HepG2 (cell line): ENCODE measurements at regions not wholly inside any gene's neighbourhood (a gene's known extent, or its start where the extent isn't known, plus 50 kb on each side); places are given as distances from the start of the nearest gene placed in this dataset.

Experiments used
- AKAP8 ChIP-seq: sonication (generic); formaldehyde crosslinking; IDR thresholded peaks from 2 replicates; pipeline ENCODE4 v1.5.1; 2020; ENCODE audit warnings: mild to moderate bottlenecking, missing genetic modification reagents
- ETV6 ChIP-seq: sonication (generic); formaldehyde crosslinking; conservative IDR thresholded peaks from 2 replicates; pipeline ENCODE4 v1.4.0; 2020; ENCODE audit warnings: missing genetic modification reagents
- HNRNPL ChIP-seq: fragments of 200-400 bp; formaldehyde crosslinking; IDR thresholded peaks from 2 replicates; pipeline ENCODE4 v1.6.1; 2017; ENCODE audit warnings: mild to moderate bottlenecking, low read depth, low read length
- POLR2A ChIP-seq, 2 experiments: IDR thresholded peaks; 2 replicates each; pipeline ENCODE4 v1.6.1; 2011; ENCODE audit warnings: low read depth in 2 of 2, low read length in 2 of 2, mild to moderate bottlenecking in 1 of 2, moderate library complexity in 1 of 2; ENCODE audit not compliant: insufficient read depth in 1 of 2
- SP5 ChIP-seq: IDR thresholded peaks from 2 replicates; pipeline ENCODE4 v1.6.1; 2016; ENCODE audit warnings: low read depth, borderline replicate concordance
- THYN1 ChIP-seq: sonication (generic); formaldehyde crosslinking; IDR thresholded peaks from 2 replicates; pipeline ENCODE4 v1.8.1; 2023; ENCODE audit warnings: low read depth, mild to moderate bottlenecking, moderate library complexity, missing genetic modification reagents, borderline replicate concordance
- U2AF2 ChIP-seq: fragments of 200-400 bp; formaldehyde crosslinking; IDR thresholded peaks from 2 replicates; pipeline ENCODE4 v1.6.1; 2017; ENCODE audit warnings: low read depth, mild to moderate bottlenecking, low read length
- ZNF160 ChIP-seq: sonication (generic); formaldehyde crosslinking; IDR thresholded peaks from 2 replicates; pipeline ENCODE4 v1.8.0; 2022; ENCODE audit warnings: mild to moderate bottlenecking, inconsistent platforms, missing genetic modification reagents
- ZNF24 ChIP-seq: fragments of 450-650 bp; IDR thresholded peaks from 2 replicates; pipeline ENCODE4 v1.6.1; 2017; ENCODE audit warnings: antibody characterized with exemption, mild to moderate bottlenecking
- ZNF7 ChIP-seq: IDR thresholded peaks from 2 replicates; pipeline ENCODE4 v1.6.1; 2016; ENCODE audit warnings: missing biosample characterization, missing genetic modification reagents
- TF ChIP-seq, protein P1 (sequence below): sonication (generic); formaldehyde crosslinking; IDR thresholded peaks from 2 replicates; pipeline ENCODE4 v1.8.1; 2022; ENCODE audit warnings: low read depth, mild to moderate bottlenecking, missing genetic modification reagents

DNA sequence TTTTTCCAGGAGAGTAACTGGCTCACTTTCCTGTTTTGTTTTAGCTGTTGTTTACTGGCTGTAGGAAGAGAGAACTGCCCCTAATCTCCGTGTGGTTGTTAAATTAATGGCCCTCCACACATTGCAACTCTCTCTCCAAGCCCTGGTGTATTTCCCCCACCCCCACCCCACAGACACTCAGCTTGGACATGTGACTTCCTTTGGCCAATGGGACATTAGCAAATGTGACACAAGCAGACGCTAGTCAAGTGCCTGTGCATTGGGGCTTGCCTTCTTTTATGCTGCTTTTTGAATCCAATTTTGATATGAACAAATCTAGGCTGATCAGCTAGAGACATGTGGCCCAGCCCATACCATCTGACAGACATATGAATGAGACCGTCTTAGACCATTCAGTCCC is 59.6 kb upstream of the TAB3 start:
- TF ChIP-seq ZNF160 (CRISPR knock-in tag) (no peak), POLR2A (IDR thresholded peaks at IDR 0.05; ENCODE audit: insufficient read depth in 1 of 2, low read depth in 2 of 2, low read length in 2 of 2) (no peak), U2AF2 (no peak), THYN1 (CRISPR knock-in tag) (no peak), ZNF7 (CRISPR knock-in tag) (no peak), HNRNPL (no peak), ETV6 (CRISPR knock-in tag) (no peak), SP5 (no peak), ZNF24 (no peak), AKAP8 (CRISPR knock-in tag) (no peak)
- TF ChIP-seq, protein P1, sequence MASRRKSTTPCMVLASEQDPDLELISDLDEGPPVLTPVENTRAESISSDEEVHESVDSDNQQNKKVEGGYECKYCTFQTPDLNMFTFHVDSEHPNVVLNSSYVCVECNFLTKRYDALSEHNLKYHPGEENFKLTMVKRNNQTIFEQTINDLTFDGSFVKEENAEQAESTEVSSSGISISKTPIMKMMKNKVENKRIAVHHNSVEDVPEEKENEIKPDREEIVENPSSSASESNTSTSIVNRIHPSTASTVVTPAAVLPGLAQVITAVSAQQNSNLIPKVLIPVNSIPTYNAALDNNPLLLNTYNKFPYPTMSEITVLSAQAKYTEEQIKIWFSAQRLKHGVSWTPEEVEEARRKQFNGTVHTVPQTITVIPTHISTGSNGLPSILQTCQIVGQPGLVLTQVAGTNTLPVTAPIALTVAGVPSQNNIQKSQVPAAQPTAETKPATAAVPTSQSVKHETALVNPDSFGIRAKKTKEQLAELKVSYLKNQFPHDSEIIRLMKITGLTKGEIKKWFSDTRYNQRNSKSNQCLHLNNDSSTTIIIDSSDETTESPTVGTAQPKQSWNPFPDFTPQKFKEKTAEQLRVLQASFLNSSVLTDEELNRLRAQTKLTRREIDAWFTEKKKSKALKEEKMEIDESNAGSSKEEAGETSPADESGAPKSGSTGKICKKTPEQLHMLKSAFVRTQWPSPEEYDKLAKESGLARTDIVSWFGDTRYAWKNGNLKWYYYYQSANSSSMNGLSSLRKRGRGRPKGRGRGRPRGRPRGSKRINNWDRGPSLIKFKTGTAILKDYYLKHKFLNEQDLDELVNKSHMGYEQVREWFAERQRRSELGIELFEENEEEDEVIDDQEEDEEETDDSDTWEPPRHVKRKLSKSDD = no peak
